NCI-H128 (cell line): ENCODE measurements at regions not wholly inside any gene's neighbourhood (a gene's known extent, or its start where the extent isn't known, plus 50 kb on each side); places are given as distances from the start of the nearest gene placed in this dataset.
"Not testable (repeated sequence)": the region's sequence is repeated elsewhere in the genome, so short reads cannot be mapped to it uniquely, and the experiment has no call there.

Experiments used
- DNase-seq: peaks from one replicate; lab custom pipeline; 2025; ENCODE audit not compliant: unreplicated experiment; lab: John Stamatoyannopoulos, UW

- not testable (repeated sequence) for DNase-seq
Observed at GRCh38 chr3:124651416-124651815, 78.8 kb upstream of the UMPS start.

GRCh38 chr3:124652009-124652408 is 78.2 kb upstream of the UMPS start:
- no peak for DNase-seq

- no peak for DNase-seq
Observed at GRCh38 chr3:124653071-124653796, 77.0 kb upstream of the UMPS start.

- no peak for DNase-seq
Observed at GRCh38 chr3:124653797-124654469, 76.3 kb upstream of the UMPS start.

- no peak for DNase-seq
Observed at GRCh38 chr3:124654470-124654845, 75.8 kb upstream of the UMPS start.

GRCh38 chr3:124656531-124656930 is 73.7 kb upstream of the UMPS start:
- DNase-seq, result no peak

GRCh38 chr3:124657138-124657537 is 73.1 kb upstream of the UMPS start:
- no peak for DNase-seq

GRCh38 chr3:124658270-124658669 is 72.0 kb upstream of the UMPS start:
- DNase-seq, result no peak

GRCh38 chr3:124659175-124659574 is 71.1 kb upstream of the UMPS start:
- no peak for DNase-seq

- DNase-seq, result no peak
Observed at GRCh38 chr3:124660599-124660998, 69.7 kb upstream of the UMPS start.

- DNase-seq, result no peak
Observed at GRCh38 chr3:124663690-124664089, 66.6 kb upstream of the UMPS start.

- no peak for DNase-seq
Observed at GRCh38 chr3:124664804-124665203, 65.4 kb upstream of the UMPS start.

GRCh38 chr3:124666067-124666466 is 64.2 kb upstream of the UMPS start:
- DNase-seq, result no peak

- DNase-seq, result no peak
Observed at GRCh38 chr3:124669470-124669869, 60.8 kb upstream of the UMPS start.

GRCh38 chr3:124671106-124671505 is 59.1 kb upstream of the UMPS start:
- DNase-seq, result no peak

GRCh38 chr3:124674336-124674735 is 55.9 kb upstream of the UMPS start:
- no peak for DNase-seq

GRCh38 chr3:124676236-124676635 is 54.0 kb upstream of the UMPS start:
- no peak for DNase-seq

GRCh38 chr3:124679048-124679638 is 51.1 kb upstream of the UMPS start:
- DNase-seq, result no peak
